Activated B cell treated with CpG ODN at 0.5 μM for 24 hours (primary cell): ENCODE measurements at regions not wholly inside any gene's neighbourhood (a gene's known extent, or its start where the extent isn't known, plus 50 kb on each side); places are given as distances from the start of the nearest gene placed in this dataset.
"Not testable (repeated sequence)": the region's sequence is repeated elsewhere in the genome, so short reads cannot be mapped to it uniquely, and the experiment has no call there.

ENCODE experiments used
- ATAC-seq: fragments of 200-7000 bp; cut with Tn5 transposase; one replicate; pipeline ENCODE4 v1.10.0; 2021; ENCODE audit warnings: low read depth, mild to moderate bottlenecking, moderate library complexity
- CTCF ChIA-PET: fragments of 350-600 bp; sonication (Branson Sonifier 250); formaldehyde crosslinking; loops from one replicate; lab custom pipeline; 2021; ENCODE audit warnings: antibody characterized with exemption; lab: Charles Lee
- POLR2A ChIA-PET: fragments of 350-600 bp; sonication (Branson Sonifier 250); formaldehyde crosslinking; loops from one replicate; lab custom pipeline; 2021; ENCODE audit warnings: antibody characterized with exemption; lab: Charles Lee
- DNase-seq: peaks from one replicate; pipeline ENCODE4 v3.0.0; 2022
- H3K27ac Mint-ChIP-seq: one replicate; pipeline ENCODE4 v1.8.0; 2020; ENCODE audit warnings: mixed read lengths
- H3K27me3 Mint-ChIP-seq: one replicate; pipeline ENCODE4 v1.8.0; 2021; ENCODE audit warnings: mixed read lengths
- H3K36me3 Mint-ChIP-seq: one replicate; pipeline ENCODE4 v1.8.0; 2021; ENCODE audit warnings: low read depth, mixed read lengths
- H3K4me1 Mint-ChIP-seq: one replicate; pipeline ENCODE4 v1.8.0; 2021; ENCODE audit warnings: mixed read lengths
- H3K4me3 Mint-ChIP-seq: one replicate; pipeline ENCODE4 v1.8.0; 2020; ENCODE audit warnings: mild to moderate bottlenecking, mixed read lengths
- H3K9me3 Mint-ChIP-seq: one replicate; pipeline ENCODE4 v1.8.0; 2020; ENCODE audit warnings: mixed read lengths
- CTCF ChIP-seq: fragments of 200-600 bp; IDR thresholded peaks from one replicate; pipeline ENCODE4 v1.8.0; 2022; ENCODE audit warnings: antibody characterized with exemption, mild to moderate bottlenecking
- intact Hi-C: fragments of 100-400 bp; cut with micrococcal nuclease; formaldehyde crosslinking; loops from one replicate; pipeline ENCODE4 v1.15.1; 2024

DNA sequence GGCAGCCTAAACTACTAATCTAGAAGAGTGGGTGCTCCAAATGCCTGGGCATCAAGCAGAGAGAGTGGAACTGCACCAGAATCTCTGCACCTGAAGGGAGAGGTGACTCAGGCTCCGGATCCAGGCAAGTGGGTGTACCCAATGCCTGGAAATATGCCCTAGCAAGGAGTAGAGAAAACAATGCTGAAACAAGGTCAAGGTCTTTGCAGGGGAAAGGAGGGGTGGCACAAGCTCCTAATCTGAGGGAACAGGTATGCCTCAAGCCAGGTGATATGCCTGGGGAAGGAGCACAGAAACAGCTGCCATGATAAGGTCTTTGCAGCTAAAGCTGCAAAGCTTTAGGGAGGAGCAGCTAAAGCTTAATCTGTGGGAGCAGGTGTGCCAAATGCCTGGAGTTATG, 136.0 kb upstream of the KITLG start:
- no peak overlapping the region for H3K27ac Mint-ChIP-seq
- POLR2A ChIA-PET, result no interaction called here

DNA sequence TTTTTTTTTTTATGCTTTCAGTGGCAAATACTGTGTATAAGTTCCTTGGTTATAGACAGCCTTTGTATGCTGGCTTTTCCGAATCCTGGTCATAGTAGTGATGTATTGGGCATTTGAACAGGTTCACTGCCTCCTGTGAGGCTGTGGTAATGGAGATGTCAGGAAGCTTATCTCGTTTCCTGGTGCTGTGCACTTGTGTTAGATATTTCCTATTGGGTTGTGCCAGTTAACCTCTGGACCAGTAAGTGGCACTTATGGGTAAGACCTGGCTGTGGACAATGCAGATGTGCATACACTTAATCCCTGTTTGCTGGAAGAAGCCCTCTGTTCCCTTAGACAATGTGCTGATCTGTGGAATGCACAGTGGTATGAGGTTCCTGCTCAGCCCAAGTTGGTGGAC, 135.4 kb upstream of the KITLG start:
- H3K36me3 Mint-ChIP-seq, result no peaks in the 10 kb centered on the region
- intact Hi-C loops, result no loop called here
- H3K9me3 Mint-ChIP-seq, result no peaks in the 10 kb centered on the region
- H3K27ac Mint-ChIP-seq, result no peak overlapping the region
- DNase-seq (no peak), ATAC-seq (no peak)
- no peaks in the 10 kb centered on the region for H3K4me1 Mint-ChIP-seq
- H3K4me3 Mint-ChIP-seq, result no peak overlapping the region
- POLR2A ChIA-PET, result no interaction called here
- H3K27me3 Mint-ChIP-seq, result no peaks in the 10 kb centered on the region
- CTCF ChIA-PET, result no interaction called here
- TF ChIP-seq CTCF, result no peak

More for the DNA sequence above, 136.0 kb upstream of the KITLG start:
- no peak for DNase-seq
- CTCF ChIA-PET, result no interaction called here
- no peak for TF ChIP-seq CTCF
- Mint-ChIP-seq H3K4me1 (no peaks in the 10 kb centered on the region), H3K27me3 (no peaks in the 10 kb centered on the region), H3K36me3 (no peaks in the 10 kb centered on the region), H3K9me3 (no peaks in the 10 kb centered on the region), H3K4me3 (no peak overlapping the region)
- intact Hi-C loops, result no loop called here
- ATAC-seq, result no peak

DNA sequence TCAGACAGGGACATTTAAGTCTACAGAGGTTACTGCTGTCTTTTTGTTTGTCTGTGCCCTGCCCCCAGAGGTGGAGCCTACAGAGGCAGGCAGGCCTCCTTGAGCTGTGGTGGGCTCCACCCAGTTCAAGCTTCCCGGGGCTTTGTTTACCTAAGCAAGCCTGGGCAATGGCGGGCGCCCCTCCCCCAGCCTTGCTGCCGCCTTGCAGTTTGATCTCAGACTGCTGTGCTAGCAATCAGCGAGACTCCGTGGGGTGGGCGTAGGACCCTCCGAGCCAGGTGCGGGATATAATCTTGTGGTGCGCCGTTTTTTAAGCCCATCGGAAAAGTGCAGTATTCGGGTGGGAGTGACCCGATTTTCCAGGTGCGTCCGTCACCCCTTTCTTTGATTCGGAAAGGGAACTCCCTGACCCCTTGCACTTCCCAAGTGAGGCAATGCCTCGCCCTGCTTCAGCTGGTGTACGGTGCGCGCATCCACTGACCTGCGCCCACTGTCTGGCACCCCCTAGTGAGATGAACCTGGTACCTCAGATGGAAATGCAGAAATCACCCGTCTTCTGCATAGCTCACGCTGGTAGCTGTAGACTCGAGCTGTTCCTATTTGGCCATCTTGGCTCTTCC, 134.1 kb upstream of the KITLG start:
- CTCF ChIA-PET, H3K9me3 Mint-ChIP-seq, H3K4me3 Mint-ChIP-seq, POLR2A ChIA-PET, DNase-seq, H3K4me1 Mint-ChIP-seq, H3K27me3 Mint-ChIP-seq, H3K36me3 Mint-ChIP-seq, ATAC-seq, intact Hi-C loops, H3K27ac Mint-ChIP-seq: not testable (repeated sequence)

GRCh38 chr12:88707800-88708199, 127.5 kb upstream of the KITLG start:
- POLR2A ChIA-PET, result no interaction called here
- no peak for TF ChIP-seq CTCF
- H3K9me3 Mint-ChIP-seq, result peaks cover 10% of the 10 kb centered on the region
- intact Hi-C loops, result no loop called here
- CTCF ChIA-PET, result no interaction called here
- H3K4me3 Mint-ChIP-seq, result no peak overlapping the region
- H3K27me3 Mint-ChIP-seq, result no peaks in the 10 kb centered on the region
- DNase-seq (no peak), ATAC-seq (no peak)
- no peak overlapping the region for H3K27ac Mint-ChIP-seq
- no peaks in the 10 kb centered on the region for H3K36me3 Mint-ChIP-seq
- H3K4me1 Mint-ChIP-seq, result no peaks in the 10 kb centered on the region

- intact Hi-C loops, result no loop called here
- Mint-ChIP-seq H3K9me3 (peaks cover 10% of the 10 kb centered on the region), H3K36me3 (no peaks in the 10 kb centered on the region), H3K4me1 (no peaks in the 10 kb centered on the region), H3K4me3 (no peak overlapping the region), H3K27me3 (no peaks in the 10 kb centered on the region), H3K27ac (no peak overlapping the region)
- DNase-seq (no peak), ATAC-seq (no peak)
- ChIA-PET CTCF (no interaction called here), POLR2A (no interaction called here)
- no peak for TF ChIP-seq CTCF
Measured at GRCh38 chr12:88706286-88706685, 126.0 kb upstream of the KITLG start.

DNA sequence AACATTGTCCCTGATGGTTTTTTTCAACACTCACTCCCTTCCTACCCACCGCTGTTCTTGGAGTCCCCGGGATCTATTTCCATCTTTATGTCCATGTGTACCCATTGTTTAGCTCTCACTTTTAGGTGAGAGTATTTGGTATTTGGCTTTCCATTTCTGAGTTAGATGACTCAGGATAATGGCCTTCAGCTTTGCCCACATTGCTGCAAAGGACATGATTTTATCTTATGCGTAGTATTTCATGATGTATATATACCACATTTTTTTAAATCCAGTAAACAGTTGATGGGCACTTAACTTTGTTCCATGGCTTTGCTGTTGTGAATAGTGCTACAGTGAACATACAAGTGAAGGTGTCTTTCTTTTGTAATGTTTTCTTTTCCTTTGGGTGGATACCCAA, 123.5 kb upstream of the KITLG start:
- Mint-ChIP-seq H3K27me3 (no peaks in the 10 kb centered on the region), H3K27ac (no peak overlapping the region), H3K9me3 (peaks cover 10% of the 10 kb centered on the region), H3K36me3 (no peaks in the 10 kb centered on the region), H3K4me3 (no peak overlapping the region), H3K4me1 (no peaks in the 10 kb centered on the region)
- no peak for TF ChIP-seq CTCF
- no peak for DNase-seq
- POLR2A ChIA-PET, result no interaction called here
- intact Hi-C loops, result no loop called here
- CTCF ChIA-PET, result no interaction called here
- ATAC-seq, result no peak
